ENCODE measurements at regions not wholly inside any gene's neighbourhood (a gene's known extent, or its start where the extent isn't known, plus 50 kb on each side); places are given as distances from the start of the nearest gene placed in this dataset.

- H3K36me3 Mint-ChIP-seq (ENCODE audit: low read depth) = no peaks in the 10 kb centered on the region
- POLR2A ChIA-PET = no interaction called here
- TF ChIP-seq CTCF (IDR thresholded peaks at IDR 0.05) = no peak
- peaks cover 3% of the 10 kb centered on the region for H3K27me3 Mint-ChIP-seq
- no peak overlapping the region for H3K4me3 Mint-ChIP-seq
- intact Hi-C loops (cut with micrococcal nuclease) = loop anchor here (10.0 kb wide), 1 partner anchor 366 kb away; no protein-coding TSS in a partner anchor
- CTCF ChIA-PET = no interaction called here
- peaks cover 1% of the 10 kb centered on the region for H3K9me3 Mint-ChIP-seq
- no peaks in the 10 kb centered on the region for H3K4me1 Mint-ChIP-seq (ENCODE audit: low read depth)
- no peak overlapping the region for H3K27ac Mint-ChIP-seq
- ATAC-seq (no peak), DNase-seq (no peak)
Measured at GRCh38 chr12:85441025-85441424, 161.0 kb downstream of the ALX1 start.

- ChIA-PET POLR2A (no interaction called here), CTCF (no interaction called here)
- H3K4me3 Mint-ChIP-seq = no peak overlapping the region
- ATAC-seq (no peak), DNase-seq (no peak)
- H3K27ac Mint-ChIP-seq = no peak overlapping the region
- no peaks in the 10 kb centered on the region for H3K4me1 Mint-ChIP-seq (ENCODE audit: low read depth)
- peaks cover 1% of the 10 kb centered on the region for H3K9me3 Mint-ChIP-seq
- intact Hi-C loops (cut with micrococcal nuclease) = loop anchor here (10.0 kb wide), 1 partner anchor 367 kb away; no protein-coding TSS in a partner anchor
- peaks cover 3% of the 10 kb centered on the region for H3K27me3 Mint-ChIP-seq
- no peaks in the 10 kb centered on the region for H3K36me3 Mint-ChIP-seq (ENCODE audit: low read depth)
- TF ChIP-seq CTCF (IDR thresholded peaks at IDR 0.05) = no peak
Measured at GRCh38 chr12:85441741-85442140, 161.7 kb downstream of the ALX1 start.

GRCh38 chr12:85445060-85445938 is 165.3 kb downstream of the ALX1 start:
- ChIA-PET CTCF (no interaction called here), POLR2A (no interaction called here)
- H3K36me3 Mint-ChIP-seq (ENCODE audit: low read depth) = no peaks in the 10 kb centered on the region
- H3K27me3 Mint-ChIP-seq = peaks cover 1% of the 10 kb centered on the region
- intact Hi-C loops (cut with micrococcal nuclease) = loop anchor here (10.0 kb wide), 1 partner anchor 370 kb away; no protein-coding TSS in a partner anchor
- no peak overlapping the region for H3K4me3 Mint-ChIP-seq
- no peaks in the 10 kb centered on the region for H3K4me1 Mint-ChIP-seq (ENCODE audit: low read depth)
- DNase-seq = no peak
- TF ChIP-seq CTCF (IDR thresholded peaks at IDR 0.05) = no peak
- ATAC-seq = no peak
- no peaks in the 10 kb centered on the region for H3K9me3 Mint-ChIP-seq
- no peak overlapping the region for H3K27ac Mint-ChIP-seq

- Mint-ChIP-seq H3K27ac (no peak overlapping the region), H3K4me3 (no peak overlapping the region), H3K9me3 (no peaks in the 10 kb centered on the region), H3K4me1 (ENCODE audit: low read depth) (no peaks in the 10 kb centered on the region), H3K36me3 (ENCODE audit: low read depth) (no peaks in the 10 kb centered on the region), H3K27me3 (peaks cover 1% of the 10 kb centered on the region)
- no peak for DNase-seq
- intact Hi-C loops (cut with micrococcal nuclease) = loop anchor here (10.0 kb wide), 1 partner anchor 373 kb away; no protein-coding TSS in a partner anchor
- no peak for TF ChIP-seq CTCF (IDR thresholded peaks at IDR 0.05)
- no peak for ATAC-seq
- CTCF ChIA-PET = no interaction called here
- POLR2A ChIA-PET = no interaction called here
Measured at GRCh38 chr12:85448031-85448430, 168.0 kb downstream of the ALX1 start.

- CTCF ChIA-PET = no interaction called here
- no peak for TF ChIP-seq CTCF (IDR thresholded peaks at IDR 0.05)
- Mint-ChIP-seq H3K4me3 (no peak overlapping the region), H3K36me3 (ENCODE audit: low read depth) (no peaks in the 10 kb centered on the region), H3K27ac (no peak overlapping the region), H3K27me3 (peaks cover 1% of the 10 kb centered on the region), H3K4me1 (ENCODE audit: low read depth) (no peaks in the 10 kb centered on the region), H3K9me3 (no peaks in the 10 kb centered on the region)
- ATAC-seq = no peak
- POLR2A ChIA-PET = no interaction called here
- intact Hi-C loops (cut with micrococcal nuclease) = loop anchor here (10.0 kb wide), 1 partner anchor 374 kb away; no protein-coding TSS in a partner anchor
- DNase-seq = no peak
Measured at GRCh38 chr12:85448548-85449139, 168.6 kb downstream of the ALX1 start.
